Fibroblast of lung (primary cell): ENCODE measurements at regions not wholly inside any gene's neighbourhood (a gene's known extent, or its start where the extent isn't known, plus 50 kb on each side); places are given as distances from the start of the nearest gene placed in this dataset.

Experiments
- CTCF ChIP-seq, 2 donors: IDR thresholded peaks in 1 of 2; conservative IDR thresholded peaks in 1 of 2; 1 replicate in 1 of 2; 2 replicates in 1 of 2; pipeline ENCODE4 v1.5.1; 2011 to 2012; ENCODE audit warnings: low read length in 2 of 2, control low read depth in 1 of 2, inconsistent platforms in 1 of 2, low read depth in 1 of 2, mild to moderate bottlenecking in 1 of 2
- EZH2 ChIP-seq: IDR thresholded peaks from 2 replicates; pipeline ENCODE4 v1.5.1; 2012; ENCODE audit warnings: low read length, control low read depth, mild to moderate bottlenecking; ENCODE audit errors: missing control alignments

- TF ChIP-seq CTCF (conservative IDR thresholded peaks at IDR 0.05 in 1 of 2, IDR thresholded peaks at IDR 0.05 in 1 of 2; ENCODE audit: low read depth in 1 of 2, low read length in 2 of 2) = no peak
- TF ChIP-seq EZH2 = no peak
Measured at GRCh38 chr12:24099576-24099975, 150.1 kb upstream of the SOX5 start.
